HepG2 (cell line): ENCODE measurements at regions not wholly inside any gene's neighbourhood (a gene's known extent, or its start where the extent isn't known, plus 50 kb on each side); places are given as distances from the start of the nearest gene placed in this dataset.

Source experiments
- ATAC-seq: fragments of 200-7000 bp; cut with Tn5 transposase; 3 replicates; pipeline ENCODE4 v1.9.1; 2020; ENCODE audit warnings: mild to moderate bottlenecking, moderate library complexity
- BruUV-seq: library from RNA; stranded (reverse); fragments of 400-500 nt; replicated peaks from 2 replicates; lab custom pipeline; 2021; lab: Mats Ljungman, UMichigan
- CTCF ChIA-PET: fragments of 300-600 bp; formaldehyde crosslinking; extraction: SDS; loops from one replicate; lab custom pipeline; 2021; ENCODE audit warnings: low total read pairs, inconsistent platforms, low intra/inter-chr PET ratio; lab: Yijun Ruan, JAX
- POLR2A ChIA-PET: fragments of 350-600 bp; sonication (Branson Sonifier 250); formaldehyde crosslinking; loops from one replicate; lab custom pipeline; 2020; ENCODE audit warnings: antibody characterized with exemption, inconsistent platforms; lab: Yijun Ruan, JAX
- DNase-seq: peaks from one replicate; pipeline ENCODE4 v3.0.0-alpha.2; 2015; ENCODE audit warnings: low spot score
- FAIRE-seq: peaks from 3 replicates; lab custom pipeline; 2011; peaks lifted over from hg19 to GRCh38; lab: Jason Lieb, UNC
- H2AFZ ChIP-seq: one replicate; pipeline ENCODE4 v1.6.1; 2011; ENCODE audit warnings: low read length, inconsistent platforms
- H3K27ac ChIP-seq: fragments of 300-600 bp; 3 replicates; pipeline ENCODE4 v1.8.0; 2011; ENCODE audit warnings: mixed run types, mild to moderate bottlenecking, mixed read lengths, low read length, inconsistent platforms; ENCODE audit not compliant: insufficient read depth; ENCODE audit errors: extremely low read length
- H3K27me3 ChIP-seq, 2 experiments: fragments of 200-600 bp in 1 of 2; 2 replicates in 1 of 2; 3 replicates in 1 of 2; pipeline versions ENCODE4 v1.6.0 to v1.8.0; 2011; ENCODE audit warnings: low read length in 2 of 2, mild to moderate bottlenecking in 2 of 2, moderate library complexity in 2 of 2, inconsistent platforms in 1 of 2; ENCODE audit not compliant: insufficient read depth in 2 of 2, control insufficient read depth in 1 of 2
- H3K36me3 ChIP-seq, 2 experiments: fragments of 200-600 bp in 1 of 2; replicated peaks in 1 of 2; 2 replicates in 1 of 2; 3 replicates in 1 of 2; pipeline versions ENCODE4 v1.5.1 to v1.8.0; 2011; ENCODE audit warnings: low read length in 2 of 2, inconsistent platforms in 1 of 2; ENCODE audit not compliant: insufficient read depth in 2 of 2, control insufficient read depth in 1 of 2
- H3K4me1 ChIP-seq: 2 replicates; pipeline ENCODE4 v1.5.1; 2012; ENCODE audit warnings: low read length, inconsistent platforms; ENCODE audit not compliant: insufficient read depth
- H3K4me2 ChIP-seq: 2 replicates; pipeline ENCODE4 v1.6.0; 2011; ENCODE audit warnings: low read depth, low read length, inconsistent platforms
- H3K4me3 ChIP-seq, 3 experiments: fragments of 200-600 bp in 1 of 3; sonication (generic), shearing (Covaris generic) in 1 of 3; replicated peaks in 1 of 3; 2 replicates each; pipeline ENCODE4 v1.5.1; 2011 to 2016; ENCODE audit warnings: low read length in 3 of 3, inconsistent platforms in 2 of 3, low read depth in 2 of 3, mild to moderate bottlenecking in 2 of 3, control low read depth in 1 of 3, mixed read lengths in 1 of 3; ENCODE audit not compliant: insufficient read depth in 1 of 3
- H3K79me2 ChIP-seq: one replicate; pipeline ENCODE4 v1.6.1; 2011; ENCODE audit warnings: low read length, inconsistent platforms; ENCODE audit not compliant: insufficient read depth
- H3K9ac ChIP-seq: 2 replicates; pipeline ENCODE4 v1.6.0; 2011; ENCODE audit warnings: mild to moderate bottlenecking, low read depth, low read length, inconsistent platforms; ENCODE audit not compliant: insufficient read depth
- H3K9me3 ChIP-seq: 2 replicates; pipeline ENCODE4 v1.5.1; 2012; ENCODE audit warnings: mild to moderate bottlenecking, low read length
- H4K20me1 ChIP-seq: 2 replicates; pipeline ENCODE4 v1.6.0; 2011; ENCODE audit warnings: inconsistent platforms, mild to moderate bottlenecking, low read length, moderate library complexity; ENCODE audit not compliant: insufficient read depth
- CSRNP1 ChIP-seq: sonication (generic); formaldehyde crosslinking; IDR thresholded peaks from 2 replicates; pipeline ENCODE4 v1.8.1; 2023; ENCODE audit warnings: mild to moderate bottlenecking, missing genetic modification reagents
- EED ChIP-seq: sonication (generic); formaldehyde crosslinking; IDR thresholded peaks from 2 replicates; pipeline ENCODE4 v1.5.0; 2020; ENCODE audit warnings: mild to moderate bottlenecking, missing genetic modification reagents
- FOXK2 ChIP-seq: fragments of 450-650 bp; IDR thresholded peaks from 2 replicates; pipeline ENCODE4 v1.6.1; 2016
- HIVEP1 ChIP-seq: sonication (generic); formaldehyde crosslinking; IDR thresholded peaks from 2 replicates; pipeline ENCODE4 v1.4.0; 2020; ENCODE audit warnings: mild to moderate bottlenecking, missing genetic modification reagents
- HMG20A ChIP-seq: IDR thresholded peaks from 2 replicates; pipeline ENCODE4 v1.6.1; 2016; ENCODE audit warnings: borderline replicate concordance
- MLLT10 ChIP-seq: sonication (generic); formaldehyde crosslinking; IDR thresholded peaks from 2 replicates; pipeline ENCODE4 v1.4.0; 2020; ENCODE audit warnings: missing genetic modification reagents
- NFE2L1 ChIP-seq: sonication (generic); formaldehyde crosslinking; IDR thresholded peaks from 2 replicates; pipeline ENCODE4 v1.4.0; 2020; ENCODE audit warnings: missing genetic modification reagents, mild to moderate bottlenecking, borderline replicate concordance
- NRL ChIP-seq: sonication (generic); formaldehyde crosslinking; IDR thresholded peaks from 2 replicates; pipeline ENCODE4 v1.5.0; 2020; ENCODE audit warnings: missing genetic modification reagents, mild to moderate bottlenecking, moderate library complexity, borderline replicate concordance
- SOX13 ChIP-seq, 3 experiments: fragments of 450-650 bp in 1 of 3; sonication (generic) in 1 of 3; formaldehyde crosslinking in 1 of 3; IDR thresholded peaks in 2 of 3; conservative IDR thresholded peaks in 1 of 3; 2 replicates each; pipeline versions ENCODE4 v1.5.0 to v1.6.1; 2016 to 2020; ENCODE audit warnings: antibody characterized with exemption in 1 of 3, mild to moderate bottlenecking in 1 of 3, missing compliant biosample characterization in 1 of 3, missing genetic modification reagents in 1 of 3, moderate library complexity in 1 of 3
- SP140L ChIP-seq: sonication (generic); formaldehyde crosslinking; IDR thresholded peaks from 2 replicates; pipeline ENCODE4 v1.4.0; 2020; ENCODE audit warnings: missing genetic modification reagents, borderline replicate concordance
- SPEN ChIP-seq: sonication (generic); formaldehyde crosslinking; IDR thresholded peaks from 2 replicates; pipeline ENCODE4 v1.5.1; 2020; ENCODE audit warnings: low read depth, mild to moderate bottlenecking, missing genetic modification reagents
- TARDBP ChIP-seq: sonication (generic); formaldehyde crosslinking; IDR thresholded peaks from 2 replicates; pipeline ENCODE4 v1.8.0; 2022; ENCODE audit warnings: mild to moderate bottlenecking, missing genetic modification reagents
- XBP1 ChIP-seq: sonication (generic); formaldehyde crosslinking; IDR thresholded peaks from 2 replicates; pipeline ENCODE4 v1.5.0; 2020; ENCODE audit warnings: missing genetic modification reagents
- ZFP36L2 ChIP-seq: sonication (generic); formaldehyde crosslinking; IDR thresholded peaks from 2 replicates; pipeline ENCODE4 v1.4.0; 2020; ENCODE audit warnings: missing genetic modification reagents
- ZNF678 ChIP-seq: sonication (generic); formaldehyde crosslinking; IDR thresholded peaks from 2 replicates; pipeline ENCODE4 v1.4.0; 2020; ENCODE audit warnings: mild to moderate bottlenecking, missing genetic modification reagents
- ZNF724P ChIP-seq: sonication (generic); formaldehyde crosslinking; IDR thresholded peaks from 2 replicates; pipeline ENCODE4 v1.8.0; 2022; ENCODE audit warnings: missing genetic modification reagents, borderline replicate concordance
- WGBS: methylation state at CpG from one replicate; pipeline ENCODE4 v1.1.6; 2017; ENCODE audit warnings: low lambda C conversion rate; 5-methylcytosine and 5-hydroxymethylcytosine counted together
- in situ Hi-C: cut with HindIII; loops from 2 replicates; pipeline ENCODE4 v1.10.0; 2017; ENCODE audit warnings: low pct_unique_long_range_greater_than_20kb; ENCODE audit not compliant: extremely low pct_ligation_motif_present
- intact Hi-C: fragments of 100-400 bp; cut with micrococcal nuclease; formaldehyde crosslinking; loops from one replicate; pipeline ENCODE4 v1.10.0; 2022; ENCODE audit not compliant: unreplicated experiment
- TF ChIP-seq, protein P1 (sequence below): sonication (generic); formaldehyde crosslinking; IDR thresholded peaks from 2 replicates; pipeline ENCODE4 v1.8.1; 2022; ENCODE audit warnings: low read depth, mild to moderate bottlenecking, missing genetic modification reagents

- 10% methylated on average over 3 of the region's 3 CpGs for WGBS
- no peak for ATAC-seq
- intact Hi-C loops (no loop called here), in situ Hi-C loops (no loop called here)
- BruUV-seq: no TSS peak
- TF ChIP-seq SPEN (CRISPR knock-in tag): no peak
- no peak for TF ChIP-seq SOX13 (IDR thresholded peaks at IDR 0.05)
- no peak for TF ChIP-seq SOX13 (CRISPR knock-in tag; conservative IDR thresholded peaks at IDR 0.05 in 1 of 2, IDR thresholded peaks at IDR 0.05 in 1 of 2)
- TF ChIP-seq NRL (CRISPR knock-in tag): no peak
- TF ChIP-seq FOXK2: no peak
- H3K4me1 ChIP-seq: no peaks in the 10 kb centered on the region
- no peaks in the 10 kb centered on the region for H3K79me2 ChIP-seq
- H3K36me3 ChIP-seq: no peaks in the 10 kb centered on the region
- H3K9me3 ChIP-seq: peaks cover 56% of the 10 kb centered on the region; the same call in 1 of the 2 replicates
- H2AFZ ChIP-seq: no peak overlapping the region
- ChIA-PET POLR2A (no interaction called here), CTCF (no interaction called here)
- H3K27ac ChIP-seq: no peak overlapping the region
- no peaks in the 10 kb centered on the region for H3K27me3 ChIP-seq
- no peak for DNase-seq
- FAIRE-seq: no peak
- no peak overlapping the region for H3K9ac ChIP-seq
- H3K4me2 ChIP-seq: no peak overlapping the region
- H3K4me3 ChIP-seq: no peak overlapping the region
- no peaks in the 10 kb centered on the region for H4K20me1 ChIP-seq
Measured at GRCh38 chrX:5337160-5337559, 891.5 kb downstream of the NLGN4X start.

- no peak for FAIRE-seq
- no peak for DNase-seq
- WGBS: 0% methylated on average over 1 of the region's 1 CpG
- no TSS peak for BruUV-seq
- no peak for ATAC-seq
- Histone ChIP-seq H3K4me2 (no peak overlapping the region), H3K4me1 (no peaks in the 10 kb centered on the region), H3K4me3 (no peak overlapping the region), H3K27ac (no peak overlapping the region), H2AFZ (no peak overlapping the region), H3K9me3 (peaks cover 72% of the 10 kb centered on the region), H3K9ac (no peak overlapping the region), H4K20me1 (no peaks in the 10 kb centered on the region), H3K79me2 (no peaks in the 10 kb centered on the region), H3K36me3 (no peaks in the 10 kb centered on the region), H3K27me3 (no peaks in the 10 kb centered on the region)
- ChIA-PET CTCF (no interaction called here), POLR2A (no interaction called here)
- intact Hi-C loops: no loop called here
- in situ Hi-C loops: no loop called here
- no peak for TF ChIP-seq CSRNP1
- no peak for TF ChIP-seq XBP1 (CRISPR knock-in tag)
- TF ChIP-seq, protein P1, sequence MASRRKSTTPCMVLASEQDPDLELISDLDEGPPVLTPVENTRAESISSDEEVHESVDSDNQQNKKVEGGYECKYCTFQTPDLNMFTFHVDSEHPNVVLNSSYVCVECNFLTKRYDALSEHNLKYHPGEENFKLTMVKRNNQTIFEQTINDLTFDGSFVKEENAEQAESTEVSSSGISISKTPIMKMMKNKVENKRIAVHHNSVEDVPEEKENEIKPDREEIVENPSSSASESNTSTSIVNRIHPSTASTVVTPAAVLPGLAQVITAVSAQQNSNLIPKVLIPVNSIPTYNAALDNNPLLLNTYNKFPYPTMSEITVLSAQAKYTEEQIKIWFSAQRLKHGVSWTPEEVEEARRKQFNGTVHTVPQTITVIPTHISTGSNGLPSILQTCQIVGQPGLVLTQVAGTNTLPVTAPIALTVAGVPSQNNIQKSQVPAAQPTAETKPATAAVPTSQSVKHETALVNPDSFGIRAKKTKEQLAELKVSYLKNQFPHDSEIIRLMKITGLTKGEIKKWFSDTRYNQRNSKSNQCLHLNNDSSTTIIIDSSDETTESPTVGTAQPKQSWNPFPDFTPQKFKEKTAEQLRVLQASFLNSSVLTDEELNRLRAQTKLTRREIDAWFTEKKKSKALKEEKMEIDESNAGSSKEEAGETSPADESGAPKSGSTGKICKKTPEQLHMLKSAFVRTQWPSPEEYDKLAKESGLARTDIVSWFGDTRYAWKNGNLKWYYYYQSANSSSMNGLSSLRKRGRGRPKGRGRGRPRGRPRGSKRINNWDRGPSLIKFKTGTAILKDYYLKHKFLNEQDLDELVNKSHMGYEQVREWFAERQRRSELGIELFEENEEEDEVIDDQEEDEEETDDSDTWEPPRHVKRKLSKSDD (CRISPR knock-in tag): no peak
- no peak for TF ChIP-seq SP140L (CRISPR knock-in tag)
- TF ChIP-seq ZNF678 (CRISPR knock-in tag): no peak
- TF ChIP-seq NFE2L1 (CRISPR knock-in tag): no peak
- TF ChIP-seq ZNF724P (CRISPR knock-in tag): no peak
- no peak for TF ChIP-seq MLLT10 (CRISPR knock-in tag)
- no peak for TF ChIP-seq TARDBP (CRISPR knock-in tag)
- no peak for TF ChIP-seq EED (CRISPR knock-in tag)
- no peak for TF ChIP-seq HMG20A (CRISPR knock-in tag)
- no peak for TF ChIP-seq ZFP36L2
- no peak for TF ChIP-seq HIVEP1 (CRISPR knock-in tag)
Measured at GRCh38 chrX:5324546-5324945, 904.1 kb downstream of the NLGN4X start.
